ENCODE measurements at regions not wholly inside any gene's neighbourhood (a gene's known extent, or its start where the extent isn't known, plus 50 kb on each side); places are given as distances from the start of the nearest gene placed in this dataset.

DNA sequence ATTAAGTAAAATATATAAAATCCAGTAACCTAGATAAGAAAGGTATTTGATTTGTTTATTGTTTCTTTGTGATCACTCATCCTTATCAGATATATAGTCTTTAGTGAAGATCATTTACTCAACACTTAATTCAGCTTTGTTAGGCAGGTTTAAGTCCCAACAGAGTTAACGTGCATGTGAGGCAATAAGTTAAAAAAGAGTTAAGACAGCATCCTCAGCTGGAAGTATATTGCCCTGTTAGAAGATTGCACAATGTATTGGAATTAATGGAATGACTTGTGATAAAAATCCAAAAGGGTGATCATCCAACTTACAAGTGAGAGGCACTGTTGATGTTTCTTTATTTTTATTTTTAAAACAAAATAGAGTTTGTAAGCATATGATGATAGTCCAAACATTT lies 1162.1 kb downstream of the RAPGEF2 start:
- Histone ChIP-seq H3K4me3 (ENCODE audit: low read length) (no peak overlapping the region), H3K4me2 (ENCODE audit: low read length) (no peak overlapping the region), H3K36me3 (ENCODE audit: insufficient read depth, low read length) (no peaks in the 10 kb centered on the region), H3K9me3 (replicated peaks; ENCODE audit: low read length) (no peaks in the 10 kb centered on the region), H3K4me1 (ENCODE audit: control insufficient read depth, insufficient read depth, low read length) (no peaks in the 10 kb centered on the region), H3K27me3 (ENCODE audit: control insufficient read depth, insufficient read depth, low read length) (no peaks in the 10 kb centered on the region), H3K9ac (ENCODE audit: low read depth, low read length) (no peak overlapping the region)

- no peaks in the 10 kb centered on the region for H3K4me1 ChIP-seq (ENCODE audit: control insufficient read depth, insufficient read depth, low read length)
- no peaks in the 10 kb centered on the region for H3K27me3 ChIP-seq (ENCODE audit: control insufficient read depth, insufficient read depth, low read length)
- no peaks in the 10 kb centered on the region for H3K9me3 ChIP-seq (replicated peaks; ENCODE audit: low read length)
- H3K4me3 ChIP-seq (ENCODE audit: low read length), result no peak overlapping the region
- no peak overlapping the region for H3K4me2 ChIP-seq (ENCODE audit: low read length)
- no peaks in the 10 kb centered on the region for H3K36me3 ChIP-seq (ENCODE audit: insufficient read depth, low read length)
- no peak overlapping the region for H3K9ac ChIP-seq (ENCODE audit: low read depth, low read length)
Observed at GRCh38 chr4:160265836-160266235, 1163.0 kb downstream of the RAPGEF2 start.

DNA sequence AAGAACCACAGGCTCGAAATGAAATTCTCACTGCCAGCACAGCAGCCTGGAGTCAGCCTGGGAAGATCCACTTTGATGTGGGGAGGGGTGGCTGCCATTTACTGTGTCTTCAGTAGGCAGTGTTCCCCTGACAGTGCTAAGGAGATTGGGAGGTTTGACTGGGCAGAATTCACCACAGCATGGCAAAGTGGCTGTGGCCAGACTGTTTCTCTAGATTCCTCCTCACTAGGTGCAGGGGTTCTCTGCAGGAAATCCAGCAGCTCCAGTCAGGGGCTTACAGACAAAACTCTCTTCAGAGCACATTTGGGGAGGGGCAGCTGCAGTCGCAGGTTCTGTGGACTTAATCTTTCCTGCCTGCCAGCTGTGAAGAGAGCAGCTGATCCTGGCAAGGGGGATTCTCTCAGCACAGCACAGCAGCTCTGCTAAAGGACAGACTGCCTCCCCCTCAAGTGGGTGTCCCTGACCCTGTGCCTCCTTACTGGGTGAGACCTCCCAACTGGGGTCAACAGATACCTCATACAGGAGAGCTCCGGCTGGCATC lies 1174.0 kb downstream of the RAPGEF2 start:
- H3K4me1 ChIP-seq (ENCODE audit: control insufficient read depth, insufficient read depth, low read length), result no peaks in the 10 kb centered on the region
- H3K9ac ChIP-seq (ENCODE audit: low read depth, low read length), result no peak overlapping the region
- H3K36me3 ChIP-seq (ENCODE audit: insufficient read depth, low read length), result no peaks in the 10 kb centered on the region
- H3K27me3 ChIP-seq (ENCODE audit: control insufficient read depth, insufficient read depth, low read length), result no peaks in the 10 kb centered on the region
- no peak overlapping the region for H3K4me3 ChIP-seq (ENCODE audit: low read length)
- H3K4me2 ChIP-seq (ENCODE audit: low read length), result no peak overlapping the region
- peaks cover 4% of the 10 kb centered on the region for H3K9me3 ChIP-seq (replicated peaks; ENCODE audit: low read length)

- Histone ChIP-seq H3K4me2 (ENCODE audit: low read length) (no peak overlapping the region), H3K4me3 (ENCODE audit: low read length) (no peak overlapping the region), H3K9ac (ENCODE audit: low read depth, low read length) (no peak overlapping the region), H3K36me3 (ENCODE audit: insufficient read depth, low read length) (no peaks in the 10 kb centered on the region), H3K27me3 (ENCODE audit: control insufficient read depth, insufficient read depth, low read length) (no peaks in the 10 kb centered on the region), H3K9me3 (replicated peaks; ENCODE audit: low read length) (no peaks in the 10 kb centered on the region), H3K4me1 (ENCODE audit: control insufficient read depth, insufficient read depth, low read length) (no peaks in the 10 kb centered on the region)
Observed at GRCh38 chr4:160283081-160283480, 1180.2 kb downstream of the RAPGEF2 start.

- H3K36me3 ChIP-seq (ENCODE audit: insufficient read depth, low read length), result no peaks in the 10 kb centered on the region
- H3K4me1 ChIP-seq (ENCODE audit: control insufficient read depth, insufficient read depth, low read length), result no peaks in the 10 kb centered on the region
- no peaks in the 10 kb centered on the region for H3K9me3 ChIP-seq (replicated peaks; ENCODE audit: low read length)
- no peak overlapping the region for H3K9ac ChIP-seq (ENCODE audit: low read depth, low read length)
- H3K4me2 ChIP-seq (ENCODE audit: low read length), result no peak overlapping the region
- H3K4me3 ChIP-seq (ENCODE audit: low read length), result no peak overlapping the region
- H3K27me3 ChIP-seq (ENCODE audit: control insufficient read depth, insufficient read depth, low read length), result no peaks in the 10 kb centered on the region
Observed at GRCh38 chr4:160284516-160284915, 1181.6 kb downstream of the RAPGEF2 start.

DNA sequence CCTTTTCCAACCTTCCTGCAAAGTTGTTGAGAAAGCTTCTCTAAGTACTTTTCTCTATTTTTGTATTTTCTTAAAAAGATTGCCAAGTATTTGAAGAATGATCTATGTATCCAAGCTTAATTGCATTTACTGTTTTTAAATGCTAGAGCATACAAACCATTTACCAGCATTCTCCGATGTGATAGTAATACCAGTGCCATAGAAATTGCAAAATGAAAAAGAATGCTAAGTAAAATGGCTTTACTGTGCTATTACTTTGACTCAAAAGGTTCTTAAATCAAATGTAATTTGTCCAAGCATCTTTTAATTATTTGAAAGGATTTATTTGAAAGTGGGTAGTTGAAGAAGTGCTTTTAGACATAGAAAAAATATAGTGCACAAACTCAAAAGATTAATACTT lies 1183.2 kb downstream of the RAPGEF2 start:
- H3K9ac ChIP-seq (ENCODE audit: low read depth, low read length), result no peak overlapping the region
- H3K4me1 ChIP-seq (ENCODE audit: control insufficient read depth, insufficient read depth, low read length), result no peaks in the 10 kb centered on the region
- no peaks in the 10 kb centered on the region for H3K36me3 ChIP-seq (ENCODE audit: insufficient read depth, low read length)
- H3K4me2 ChIP-seq (ENCODE audit: low read length), result no peak overlapping the region
- no peak overlapping the region for H3K4me3 ChIP-seq (ENCODE audit: low read length)
- no peaks in the 10 kb centered on the region for H3K9me3 ChIP-seq (replicated peaks; ENCODE audit: low read length)
- H3K27me3 ChIP-seq (ENCODE audit: control insufficient read depth, insufficient read depth, low read length), result no peaks in the 10 kb centered on the region

- no peak overlapping the region for H3K9ac ChIP-seq (ENCODE audit: low read depth, low read length)
- H3K9me3 ChIP-seq (replicated peaks; ENCODE audit: low read length), result no peaks in the 10 kb centered on the region
- no peak overlapping the region for H3K4me3 ChIP-seq (ENCODE audit: low read length)
- H3K36me3 ChIP-seq (ENCODE audit: insufficient read depth, low read length), result no peaks in the 10 kb centered on the region
- no peak overlapping the region for H3K4me2 ChIP-seq (ENCODE audit: low read length)
- H3K4me1 ChIP-seq (ENCODE audit: control insufficient read depth, insufficient read depth, low read length), result no peaks in the 10 kb centered on the region
- H3K27me3 ChIP-seq (ENCODE audit: control insufficient read depth, insufficient read depth, low read length), result no peaks in the 10 kb centered on the region
Observed at GRCh38 chr4:160296476-160296875, 1193.6 kb downstream of the RAPGEF2 start.

DNA sequence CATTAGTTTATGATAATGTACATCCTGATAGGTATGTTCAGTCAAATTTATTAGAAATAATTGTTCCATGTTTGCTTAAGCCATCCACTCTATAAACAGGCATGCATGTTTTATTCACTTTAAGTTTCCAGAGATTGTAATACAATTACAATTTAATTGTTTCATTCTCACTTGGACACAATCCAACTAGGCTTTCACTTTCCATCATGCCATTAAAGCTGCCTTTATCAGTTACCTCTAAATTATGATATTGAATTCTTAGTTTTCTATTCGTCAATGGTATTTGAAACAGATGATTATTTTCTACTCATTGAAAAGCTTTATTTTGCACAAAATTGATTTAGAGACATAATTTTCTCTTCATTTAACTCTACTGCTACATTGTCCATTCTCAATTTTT lies 1196.3 kb downstream of the RAPGEF2 start:
- Histone ChIP-seq H3K36me3 (ENCODE audit: insufficient read depth, low read length) (no peaks in the 10 kb centered on the region), H3K9me3 (replicated peaks; ENCODE audit: low read length) (no peaks in the 10 kb centered on the region), H3K27me3 (ENCODE audit: control insufficient read depth, insufficient read depth, low read length) (no peaks in the 10 kb centered on the region), H3K4me3 (ENCODE audit: low read length) (no peak overlapping the region), H3K4me2 (ENCODE audit: low read length) (no peak overlapping the region), H3K9ac (ENCODE audit: low read depth, low read length) (no peak overlapping the region), H3K4me1 (ENCODE audit: control insufficient read depth, insufficient read depth, low read length) (no peaks in the 10 kb centered on the region)

DNA sequence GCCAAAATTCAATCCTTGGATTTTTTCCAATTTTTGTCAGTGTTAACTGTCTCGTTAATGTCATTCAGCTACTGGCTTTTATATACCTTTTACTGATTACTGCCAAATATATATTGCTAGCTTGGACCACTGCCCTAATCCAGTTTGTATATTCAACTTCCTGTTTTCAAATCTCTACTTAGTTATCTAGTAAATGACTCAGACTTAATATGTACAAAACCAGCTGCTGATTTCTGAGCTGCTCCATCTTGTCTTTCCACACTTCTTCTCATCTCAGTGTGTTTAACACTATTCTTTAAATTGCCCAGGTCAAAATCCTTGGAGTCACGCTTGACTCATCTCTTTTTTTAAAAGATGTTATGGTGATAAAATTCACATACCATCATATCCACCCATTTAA lies 1196.7 kb downstream of the RAPGEF2 start:
- H3K4me1 ChIP-seq (ENCODE audit: control insufficient read depth, insufficient read depth, low read length), result no peaks in the 10 kb centered on the region
- H3K36me3 ChIP-seq (ENCODE audit: insufficient read depth, low read length), result no peaks in the 10 kb centered on the region
- no peak overlapping the region for H3K4me3 ChIP-seq (ENCODE audit: low read length)
- no peak overlapping the region for H3K9ac ChIP-seq (ENCODE audit: low read depth, low read length)
- no peak overlapping the region for H3K4me2 ChIP-seq (ENCODE audit: low read length)
- H3K27me3 ChIP-seq (ENCODE audit: control insufficient read depth, insufficient read depth, low read length), result no peaks in the 10 kb centered on the region
- H3K9me3 ChIP-seq (replicated peaks; ENCODE audit: low read length), result no peaks in the 10 kb centered on the region

DNA sequence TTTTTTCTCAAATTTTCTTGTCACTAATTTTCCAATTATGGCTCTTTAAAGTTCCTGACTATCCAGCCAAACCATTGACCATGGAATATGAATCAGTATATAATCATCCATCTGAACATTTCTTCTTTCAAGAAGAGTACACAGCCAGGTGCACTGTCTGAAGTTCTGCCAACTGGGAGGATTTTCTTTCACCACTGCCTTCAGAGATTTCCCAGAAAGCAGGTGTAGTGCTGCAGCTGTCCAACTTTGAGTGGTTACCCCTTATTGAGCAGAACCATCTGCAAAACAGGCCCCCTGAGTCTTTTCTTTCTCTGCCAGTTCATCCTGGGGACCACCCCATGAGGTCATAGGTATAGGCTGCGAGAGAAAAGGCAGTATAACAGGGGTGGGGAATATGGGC lies 1213.2 kb downstream of the RAPGEF2 start:
- Histone ChIP-seq H3K36me3 (ENCODE audit: insufficient read depth, low read length) (no peaks in the 10 kb centered on the region), H3K4me1 (ENCODE audit: control insufficient read depth, insufficient read depth, low read length) (no peaks in the 10 kb centered on the region), H3K9me3 (replicated peaks; ENCODE audit: low read length) (no peaks in the 10 kb centered on the region), H3K4me3 (ENCODE audit: low read length) (no peak overlapping the region), H3K27me3 (ENCODE audit: control insufficient read depth, insufficient read depth, low read length) (no peaks in the 10 kb centered on the region), H3K4me2 (ENCODE audit: low read length) (no peak overlapping the region), H3K9ac (ENCODE audit: low read depth, low read length) (no peak overlapping the region)

DNA sequence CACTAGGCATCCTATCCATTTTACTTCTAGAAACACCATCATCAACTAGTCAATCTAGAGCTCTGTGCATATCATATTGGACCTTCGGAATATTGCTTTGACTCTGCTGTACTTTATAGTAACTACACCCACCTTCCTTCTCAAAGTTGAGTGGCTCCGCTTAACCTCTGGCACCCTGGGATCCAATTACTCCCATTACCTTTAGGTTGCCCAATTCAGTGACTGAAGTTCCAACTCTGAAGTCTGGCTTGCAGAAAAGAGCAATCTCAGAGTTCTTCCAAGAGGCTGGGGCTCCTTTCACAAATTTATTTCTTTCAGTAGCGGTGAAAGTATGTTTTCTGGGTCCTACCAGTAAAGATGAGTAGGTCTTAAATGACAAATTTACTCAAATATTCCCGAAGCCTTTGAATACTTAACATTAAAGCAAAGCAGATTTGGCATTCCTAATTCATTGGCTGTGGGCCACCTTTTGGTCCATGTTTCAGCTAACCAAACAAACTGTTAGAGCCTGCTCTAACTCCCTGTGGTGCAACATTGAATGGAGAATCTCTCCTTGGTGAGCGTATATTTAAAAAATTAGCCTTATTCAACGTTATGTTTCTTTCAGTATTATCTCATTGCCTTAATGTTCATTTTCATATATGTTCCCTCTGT lies 1215.8 kb downstream of the RAPGEF2 start:
- Histone ChIP-seq H3K4me2 (ENCODE audit: low read length) (no peak overlapping the region), H3K36me3 (ENCODE audit: insufficient read depth, low read length) (no peaks in the 10 kb centered on the region), H3K4me1 (ENCODE audit: control insufficient read depth, insufficient read depth, low read length) (no peaks in the 10 kb centered on the region), H3K27me3 (ENCODE audit: control insufficient read depth, insufficient read depth, low read length) (no peaks in the 10 kb centered on the region), H3K9ac (ENCODE audit: low read depth, low read length) (no peak overlapping the region), H3K4me3 (ENCODE audit: low read length) (no peak overlapping the region), H3K9me3 (replicated peaks; ENCODE audit: low read length) (no peaks in the 10 kb centered on the region)

GRCh38 chr4:160319221-160319867 lies 1216.5 kb downstream of the RAPGEF2 start:
- H3K4me1 ChIP-seq (ENCODE audit: control insufficient read depth, insufficient read depth, low read length), result no peaks in the 10 kb centered on the region
- H3K4me2 ChIP-seq (ENCODE audit: low read length), result no peak overlapping the region
- no peaks in the 10 kb centered on the region for H3K36me3 ChIP-seq (ENCODE audit: insufficient read depth, low read length)
- H3K27me3 ChIP-seq (ENCODE audit: control insufficient read depth, insufficient read depth, low read length), result no peaks in the 10 kb centered on the region
- no peaks in the 10 kb centered on the region for H3K9me3 ChIP-seq (replicated peaks; ENCODE audit: low read length)
- H3K9ac ChIP-seq (ENCODE audit: low read depth, low read length), result no peak overlapping the region
- no peak overlapping the region for H3K4me3 ChIP-seq (ENCODE audit: low read length)

All from skeletal muscle satellite cell (primary cell).